Effector memory CD4-positive, alpha-beta T cell (primary cell): ENCODE measurements at regions not wholly inside any gene's neighbourhood (a gene's known extent, or its start where the extent isn't known, plus 50 kb on each side); places are given as distances from the start of the nearest gene placed in this dataset.

ENCODE experiments used
- DNase-seq, 3 donors: peaks; one replicate each; pipeline ENCODE4 v3.0.0-alpha.2; 2020
- H3K27ac ChIP-seq: 2 replicates; pipeline ENCODE4 v1.7.0; 2013; ENCODE audit warnings: mild to moderate bottlenecking, low read length, moderate library complexity; ENCODE audit not compliant: insufficient read depth, poor library complexity, severe bottlenecking
- H3K27me3 ChIP-seq: replicated peaks from 2 replicates; pipeline ENCODE4 v1.7.0; 2013; ENCODE audit warnings: mild to moderate bottlenecking, low read length; ENCODE audit not compliant: insufficient read depth, control insufficient read depth, poor library complexity, severe bottlenecking
- H3K36me3 ChIP-seq: 2 replicates; pipeline ENCODE4 v1.7.0; 2013; ENCODE audit warnings: mild to moderate bottlenecking, low read length, moderate library complexity; ENCODE audit not compliant: control insufficient read depth, insufficient read depth
- H3K4me1 ChIP-seq: 2 replicates; pipeline ENCODE4 v1.7.0; 2013; ENCODE audit warnings: low read length, mild to moderate bottlenecking; ENCODE audit not compliant: control insufficient read depth, insufficient read depth, poor library complexity, severe bottlenecking
- H3K4me3 ChIP-seq: 2 replicates; pipeline ENCODE4 v1.7.0; 2013; ENCODE audit warnings: low read length, low read depth, mild to moderate bottlenecking; ENCODE audit not compliant: insufficient read depth, poor library complexity, severe bottlenecking
- H3K9me3 ChIP-seq: 2 replicates; pipeline ENCODE4 v1.7.0; 2013; ENCODE audit warnings: mild to moderate bottlenecking, low read length, moderate library complexity; ENCODE audit not compliant: control insufficient read depth

GRCh38 chr7:386385-386784 lies 96.4 kb downstream of the FOXL3 start:
- H3K27ac ChIP-seq = no peak overlapping the region
- no peak for DNase-seq
- H3K4me3 ChIP-seq = no peak overlapping the region
- H3K9me3 ChIP-seq = no peaks in the 10 kb centered on the region
- no peaks in the 10 kb centered on the region for H3K36me3 ChIP-seq
- H3K4me1 ChIP-seq = peaks cover 11% of the 10 kb centered on the region
- H3K27me3 ChIP-seq = no peaks in the 10 kb centered on the region

GRCh38 chr7:387132-388022 lies 97.4 kb downstream of the FOXL3 start:
- no peak for DNase-seq

GRCh38 chr7:388023-388960 lies 98.3 kb downstream of the FOXL3 start:
- Histone ChIP-seq H3K4me3 (no peak overlapping the region), H3K27me3 (no peaks in the 10 kb centered on the region), H3K4me1 (no peaks in the 10 kb centered on the region), H3K36me3 (no peaks in the 10 kb centered on the region), H3K9me3 (no peaks in the 10 kb centered on the region), H3K27ac (no peak overlapping the region)
- no peak for DNase-seq

More at GRCh38 chr7:387132-388022, 97.4 kb downstream of the FOXL3 start:
- no peaks in the 10 kb centered on the region for H3K36me3 ChIP-seq
- no peak overlapping the region for H3K4me3 ChIP-seq
- H3K27me3 ChIP-seq = no peaks in the 10 kb centered on the region
- H3K9me3 ChIP-seq = no peaks in the 10 kb centered on the region
- H3K4me1 ChIP-seq = peaks cover under 1% of the 10 kb centered on the region
- H3K27ac ChIP-seq = no peak overlapping the region

- H3K27ac ChIP-seq = no peak overlapping the region
- H3K27me3 ChIP-seq = no peaks in the 10 kb centered on the region
- no peaks in the 10 kb centered on the region for H3K4me1 ChIP-seq
- no peak for DNase-seq
- H3K36me3 ChIP-seq = no peaks in the 10 kb centered on the region
- no peak overlapping the region for H3K4me3 ChIP-seq
- H3K9me3 ChIP-seq = no peaks in the 10 kb centered on the region
Measured at GRCh38 chr7:388961-389701, 99.2 kb downstream of the FOXL3 start.

GRCh38 chr7:389911-390601 lies 100.1 kb downstream of the FOXL3 start:
- H3K27me3 ChIP-seq = no peaks in the 10 kb centered on the region
- no peaks in the 10 kb centered on the region for H3K4me1 ChIP-seq
- H3K36me3 ChIP-seq = no peaks in the 10 kb centered on the region
- no peak for DNase-seq
- no peak overlapping the region for H3K4me3 ChIP-seq
- no peak overlapping the region for H3K27ac ChIP-seq
- H3K9me3 ChIP-seq = no peaks in the 10 kb centered on the region

GRCh38 chr7:390761-391410 lies 100.9 kb downstream of the FOXL3 start:
- Histone ChIP-seq H3K36me3 (no peaks in the 10 kb centered on the region), H3K4me1 (no peaks in the 10 kb centered on the region), H3K4me3 (no peak overlapping the region), H3K9me3 (peaks cover 8% of the 10 kb centered on the region), H3K27me3 (no peaks in the 10 kb centered on the region), H3K27ac (no peak overlapping the region)
- DNase-seq = no peak

GRCh38 chr7:391411-391951 lies 101.5 kb downstream of the FOXL3 start:
- no peaks in the 10 kb centered on the region for H3K4me1 ChIP-seq
- no peak for DNase-seq
- peaks cover 8% of the 10 kb centered on the region for H3K9me3 ChIP-seq
- H3K4me3 ChIP-seq = no peak overlapping the region
- no peaks in the 10 kb centered on the region for H3K27me3 ChIP-seq
- no peak overlapping the region for H3K27ac ChIP-seq
- H3K36me3 ChIP-seq = no peaks in the 10 kb centered on the region

- H3K27me3 ChIP-seq = no peaks in the 10 kb centered on the region
- H3K4me1 ChIP-seq = no peaks in the 10 kb centered on the region
- DNase-seq = no peak
- peaks cover 9% of the 10 kb centered on the region for H3K9me3 ChIP-seq
- H3K4me3 ChIP-seq = no peak overlapping the region
- no peak overlapping the region for H3K27ac ChIP-seq
- H3K36me3 ChIP-seq = no peaks in the 10 kb centered on the region
Measured at GRCh38 chr7:391961-392524, 102.1 kb downstream of the FOXL3 start.
